ENCODE measurements at regions not wholly inside any gene's neighbourhood (a gene's known extent, or its start where the extent isn't known, plus 50 kb on each side); places are given as distances from the start of the nearest gene placed in this dataset.

GRCh38 chr15:83356501-83357399 is 72.3 kb upstream of the BNC1 start:
- intact Hi-C loops (cut with DNase I) = no loop called here
- H3K36me3 ChIP-seq = no peaks in the 10 kb centered on the region
- WGBS, 4 donors = 58 to 64% (median 61%) methylated on average over 13 of the region's 13 CpGs
- no peak overlapping the region for H3K4me3 ChIP-seq
- TF ChIP-seq, protein P1, sequence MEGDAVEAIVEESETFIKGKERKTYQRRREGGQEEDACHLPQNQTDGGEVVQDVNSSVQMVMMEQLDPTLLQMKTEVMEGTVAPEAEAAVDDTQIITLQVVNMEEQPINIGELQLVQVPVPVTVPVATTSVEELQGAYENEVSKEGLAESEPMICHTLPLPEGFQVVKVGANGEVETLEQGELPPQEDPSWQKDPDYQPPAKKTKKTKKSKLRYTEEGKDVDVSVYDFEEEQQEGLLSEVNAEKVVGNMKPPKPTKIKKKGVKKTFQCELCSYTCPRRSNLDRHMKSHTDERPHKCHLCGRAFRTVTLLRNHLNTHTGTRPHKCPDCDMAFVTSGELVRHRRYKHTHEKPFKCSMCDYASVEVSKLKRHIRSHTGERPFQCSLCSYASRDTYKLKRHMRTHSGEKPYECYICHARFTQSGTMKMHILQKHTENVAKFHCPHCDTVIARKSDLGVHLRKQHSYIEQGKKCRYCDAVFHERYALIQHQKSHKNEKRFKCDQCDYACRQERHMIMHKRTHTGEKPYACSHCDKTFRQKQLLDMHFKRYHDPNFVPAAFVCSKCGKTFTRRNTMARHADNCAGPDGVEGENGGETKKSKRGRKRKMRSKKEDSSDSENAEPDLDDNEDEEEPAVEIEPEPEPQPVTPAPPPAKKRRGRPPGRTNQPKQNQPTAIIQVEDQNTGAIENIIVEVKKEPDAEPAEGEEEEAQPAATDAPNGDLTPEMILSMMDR (IDR thresholded peaks at IDR 0.05) = no peak
- no peak for TF ChIP-seq POLR2A (IDR thresholded peaks at IDR 0.05)
- peaks cover 0 to 4% (median 0%) of the 10 kb centered on the region in 12 donors for H3K9me3 ChIP-seq
- peaks cover 0 to 16% (median 0%) of the 10 kb centered on the region in 9 donors for H3K27me3 ChIP-seq
- no peak overlapping the region for H3K27ac ChIP-seq
- no peak for ATAC-seq
- H3K4me1 ChIP-seq = no peaks in the 10 kb centered on the region
- DNase-seq = no peak

DNA sequence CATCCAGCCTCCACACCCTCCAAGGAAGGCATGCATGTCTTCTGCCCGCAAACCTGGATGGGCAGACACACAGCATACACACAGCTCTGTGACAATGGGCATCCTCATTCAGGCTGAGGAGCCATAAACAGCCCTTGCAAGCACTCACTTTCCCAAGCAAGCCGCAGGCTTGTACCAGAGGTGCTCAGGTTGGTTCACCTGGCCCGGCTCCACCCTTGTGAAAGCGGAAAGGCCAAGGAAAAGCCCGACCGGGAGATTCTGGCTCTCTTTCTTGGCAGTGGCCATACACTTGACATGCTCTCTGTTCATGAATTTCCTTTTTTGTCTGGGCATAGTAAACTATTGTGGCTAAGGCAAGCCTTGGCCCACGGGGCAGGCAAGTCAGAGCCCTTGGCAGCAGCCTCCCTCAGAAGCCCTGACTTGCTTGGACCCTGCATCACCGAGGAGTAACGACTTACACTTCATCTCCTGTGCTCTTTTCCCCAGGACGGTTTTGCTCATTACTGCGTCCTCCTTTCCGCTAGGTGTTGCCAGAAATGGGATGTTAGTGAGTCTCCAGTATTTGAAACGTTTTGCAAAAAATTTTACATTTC is 74.6 kb upstream of the BNC1 start:
- TF ChIP-seq, protein P1 (IDR thresholded peaks at IDR 0.05) = no peak
- no peak for TF ChIP-seq POLR2A (IDR thresholded peaks at IDR 0.05)
- ATAC-seq = no peak
- Histone ChIP-seq H3K36me3 (no peaks in the 10 kb centered on the region), H3K4me1 (no peaks in the 10 kb centered on the region), H3K4me3 (no peak overlapping the region), H3K9me3 (peaks cover 0 to 1% (median 0%) of the 10 kb centered on the region in 12 donors), H3K27ac (no peak overlapping the region), H3K27me3 (peaks cover 0 to 16% (median 0%) of the 10 kb centered on the region in 9 donors)
- WGBS, 4 donors = 78 to 88% (median 85%) methylated on average over 13 of the region's 13 CpGs
- no peak for DNase-seq
- intact Hi-C loops (cut with DNase I) = no loop called here

DNA sequence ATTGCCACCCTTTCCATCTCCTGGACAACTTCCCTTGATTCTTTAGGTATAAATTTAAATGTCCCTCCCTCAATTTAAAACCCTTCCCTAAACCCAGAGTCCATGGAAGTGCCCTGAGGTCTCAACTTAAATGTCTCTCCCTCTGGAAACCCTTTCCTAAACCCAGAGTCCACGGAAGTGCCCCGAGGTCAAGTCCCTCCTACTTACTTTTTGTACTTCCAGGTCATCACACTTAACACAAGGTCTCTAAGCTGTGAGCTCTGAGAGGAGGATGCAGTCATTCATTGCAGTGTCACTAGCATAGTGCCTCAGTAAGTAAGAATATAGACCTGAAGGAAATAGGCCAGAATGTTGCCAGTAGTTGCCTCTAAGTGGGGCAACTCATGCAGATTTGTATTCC is 78.2 kb upstream of the BNC1 start:
- H3K4me3 ChIP-seq = no peak overlapping the region
- H3K4me1 ChIP-seq = peaks cover 0 to 10% (median 3%) of the 10 kb centered on the region in 12 donors
- WGBS, 4 donors = 69 to 82% (median 78%) methylated on average over 2 of the region's 2 CpGs
- intact Hi-C loops (cut with DNase I) = no loop called here
- ATAC-seq (no peak), DNase-seq (no peak)
- no peaks in the 10 kb centered on the region for H3K36me3 ChIP-seq
- no peaks in the 10 kb centered on the region for H3K9me3 ChIP-seq
- TF ChIP-seq, protein P1 (IDR thresholded peaks at IDR 0.05) = no peak
- TF ChIP-seq POLR2A (IDR thresholded peaks at IDR 0.05) = no peak
- no peak overlapping the region for H3K27ac ChIP-seq
- peaks cover 0 to 37% (median 7%) of the 10 kb centered on the region in 9 donors for H3K27me3 ChIP-seq

DNA sequence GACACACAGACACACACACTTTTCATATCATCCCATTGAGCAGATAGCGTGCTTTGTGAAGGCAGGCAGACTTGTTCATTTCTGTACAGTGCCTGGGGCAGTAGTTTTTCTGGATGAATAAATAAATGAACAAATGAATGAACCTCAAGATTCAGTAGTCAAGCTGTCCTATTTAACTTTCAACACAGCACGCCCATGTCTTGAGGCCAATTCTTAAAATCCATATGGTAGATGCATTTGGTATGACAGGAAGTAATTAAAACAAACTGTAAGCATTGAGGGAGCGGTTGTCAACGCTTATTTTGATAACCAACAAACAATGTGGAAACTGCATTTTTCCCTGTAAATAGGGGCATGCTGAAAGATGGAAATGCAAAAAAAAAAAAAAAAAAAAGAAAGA is 80.0 kb upstream of the BNC1 start:
- Histone ChIP-seq H3K27me3 (peaks cover 0 to 44% (median 7%) of the 10 kb centered on the region in 9 donors), H3K9me3 (no peaks in the 10 kb centered on the region), H3K4me3 (no peak overlapping the region), H3K36me3 (no peaks in the 10 kb centered on the region), H3K4me1 (peaks cover 0 to 10% (median 3%) of the 10 kb centered on the region in 12 donors), H3K27ac (no peak overlapping the region)
- ATAC-seq = no peak
- no peak for DNase-seq
- 57 to 65% (median 63%) methylated on average over 4 of the region's 4 CpGs for WGBS, 4 donors
- intact Hi-C loops (cut with DNase I) = no loop called here
- TF ChIP-seq, protein P1 (IDR thresholded peaks at IDR 0.05) = no peak
- no peak for TF ChIP-seq POLR2A (IDR thresholded peaks at IDR 0.05)
